Right atrium auricular region (tissue), 2 donors: ENCODE measurements at regions not wholly inside any gene's neighbourhood (a gene's known extent, or its start where the extent isn't known, plus 50 kb on each side); places are given as distances from the start of the nearest gene placed in this dataset.
A peak's percentile ranks its signal among the peaks of the same experiment; 100 is the strongest.

Experiments used
- DNase-seq: peaks from one replicate; pipeline ENCODE4 v3.0.0-alpha.2; 2019; ENCODE audit warnings: low spot score
- H3K27ac ChIP-seq, 2 donors: fragments of 200-600 bp; sonication (generic); 1 replicate in 1 of 2; 2 replicates in 1 of 2; pipeline ENCODE4 v1.5.1; 2016 to 2019
- H3K27me3 ChIP-seq, 2 donors: fragments of 200-600 bp; sonication (generic); one replicate each; pipeline versions ENCODE4 v1.5.1 to v1.6.0; 2017 to 2019
- H3K36me3 ChIP-seq: fragments of 200-600 bp; sonication (generic); one replicate; pipeline ENCODE4 v1.5.1; 2016
- H3K4me1 ChIP-seq, 2 donors: fragments of 200-600 bp; sonication (generic); one replicate each; pipeline versions ENCODE4 v1.5.1 to v1.6.0; 2017 to 2019
- H3K4me3 ChIP-seq, 2 donors: fragments of 200-600 bp; sonication (generic); 1 replicate in 1 of 2; 2 replicates in 1 of 2; pipeline ENCODE4 v1.5.1; 2017 to 2019; ENCODE audit warnings: mild to moderate bottlenecking in 1 of 2, moderate library complexity in 1 of 2
- H3K9me3 ChIP-seq, 2 donors: fragments of 200-600 bp; sonication (generic); one replicate each; pipeline ENCODE4 v1.5.1; 2019
- CTCF ChIP-seq, 2 donors: fragments of 200-600 bp; sonication (generic); IDR thresholded peaks; one replicate each; pipeline ENCODE4 v1.5.1; 2019; ENCODE audit warnings: antibody characterized with exemption in 2 of 2

- Histone ChIP-seq H3K36me3 (no peaks in the 10 kb centered on the region), H3K27me3 (no peaks in the 10 kb centered on the region), H3K4me3 (no peak overlapping the region), H3K4me1 (no peaks in the 10 kb centered on the region), H3K27ac (no peak overlapping the region), H3K9me3 (no peaks in the 10 kb centered on the region)
- no peak for DNase-seq
- TF ChIP-seq CTCF (IDR thresholded peaks at IDR 0.05) = no peak
These were observed 83.3 kb downstream of the RND3 start for GRCh38 chr2:150404147-150404546.

- Histone ChIP-seq H3K4me1 (no peaks in the 10 kb centered on the region), H3K4me3 (peak overlapping the region in 1 of 2 donors; percentile 13), H3K27ac (no peak overlapping the region), H3K36me3 (no peaks in the 10 kb centered on the region), H3K27me3 (no peaks in the 10 kb centered on the region), H3K9me3 (no peaks in the 10 kb centered on the region)
- DNase-seq = no peak
- no peak for TF ChIP-seq CTCF (IDR thresholded peaks at IDR 0.05)
These were observed 84.0 kb downstream of the RND3 start for GRCh38 chr2:150403457-150403856.

- H3K4me3 ChIP-seq = no peak overlapping the region
- no peak for TF ChIP-seq CTCF (IDR thresholded peaks at IDR 0.05)
- no peaks in the 10 kb centered on the region for H3K27me3 ChIP-seq
- no peak for DNase-seq
- H3K36me3 ChIP-seq = no peaks in the 10 kb centered on the region
- no peaks in the 10 kb centered on the region for H3K4me1 ChIP-seq
- no peaks in the 10 kb centered on the region for H3K9me3 ChIP-seq
- no peak overlapping the region for H3K27ac ChIP-seq
These were observed 84.5 kb downstream of the RND3 start for GRCh38 chr2:150402953-150403352.

GRCh38 chr2:150400849-150401248 is 86.6 kb downstream of the RND3 start:
- Histone ChIP-seq H3K4me3 (no peak overlapping the region), H3K36me3 (no peaks in the 10 kb centered on the region), H3K4me1 (no peaks in the 10 kb centered on the region), H3K27ac (no peak overlapping the region), H3K27me3 (no peaks in the 10 kb centered on the region), H3K9me3 (no peaks in the 10 kb centered on the region)
- no peak for TF ChIP-seq CTCF (IDR thresholded peaks at IDR 0.05)
- DNase-seq = no peak

- no peaks in the 10 kb centered on the region for H3K36me3 ChIP-seq
- no peaks in the 10 kb centered on the region for H3K27me3 ChIP-seq
- no peak for TF ChIP-seq CTCF (IDR thresholded peaks at IDR 0.05)
- no peak for DNase-seq
- no peak overlapping the region for H3K27ac ChIP-seq
- no peaks in the 10 kb centered on the region for H3K9me3 ChIP-seq
- H3K4me1 ChIP-seq = no peaks in the 10 kb centered on the region
- no peak overlapping the region for H3K4me3 ChIP-seq
These were observed 94.9 kb downstream of the RND3 start for GRCh38 chr2:150392614-150393013.

- no peak overlapping the region for H3K4me3 ChIP-seq
- no peaks in the 10 kb centered on the region for H3K27me3 ChIP-seq
- no peaks in the 10 kb centered on the region for H3K36me3 ChIP-seq
- no peak for DNase-seq
- TF ChIP-seq CTCF (IDR thresholded peaks at IDR 0.05) = no peak
- H3K9me3 ChIP-seq = no peaks in the 10 kb centered on the region
- H3K27ac ChIP-seq = no peak overlapping the region
- no peaks in the 10 kb centered on the region for H3K4me1 ChIP-seq
These were observed 95.7 kb downstream of the RND3 start for GRCh38 chr2:150391779-150392178.
